Epithelial cell of esophagus (primary cell): ENCODE measurements at regions not wholly inside any gene's neighbourhood (a gene's known extent, or its start where the extent isn't known, plus 50 kb on each side); places are given as distances from the start of the nearest gene placed in this dataset.

Source experiments
- DNase-seq: peaks from one replicate; pipeline ENCODE4 v3.0.0; 2010; ENCODE audit warnings: low read depth
- H3K4me3 ChIP-seq: 2 replicates; pipeline ENCODE4 v1.5.1; 2011; ENCODE audit warnings: mild to moderate bottlenecking, low read length, control low read depth
- TF ChIP-seq, protein P1 (sequence below): IDR thresholded peaks from 2 replicates; pipeline ENCODE4 v1.5.1; 2011; ENCODE audit warnings: low read depth, mild to moderate bottlenecking, low read length, control low read depth, inconsistent platforms; ENCODE audit not compliant: insufficient read depth; ENCODE audit errors: missing control alignments

- DNase-seq: no peak
- H3K4me3 ChIP-seq: no peak overlapping the region
- TF ChIP-seq, protein P1, sequence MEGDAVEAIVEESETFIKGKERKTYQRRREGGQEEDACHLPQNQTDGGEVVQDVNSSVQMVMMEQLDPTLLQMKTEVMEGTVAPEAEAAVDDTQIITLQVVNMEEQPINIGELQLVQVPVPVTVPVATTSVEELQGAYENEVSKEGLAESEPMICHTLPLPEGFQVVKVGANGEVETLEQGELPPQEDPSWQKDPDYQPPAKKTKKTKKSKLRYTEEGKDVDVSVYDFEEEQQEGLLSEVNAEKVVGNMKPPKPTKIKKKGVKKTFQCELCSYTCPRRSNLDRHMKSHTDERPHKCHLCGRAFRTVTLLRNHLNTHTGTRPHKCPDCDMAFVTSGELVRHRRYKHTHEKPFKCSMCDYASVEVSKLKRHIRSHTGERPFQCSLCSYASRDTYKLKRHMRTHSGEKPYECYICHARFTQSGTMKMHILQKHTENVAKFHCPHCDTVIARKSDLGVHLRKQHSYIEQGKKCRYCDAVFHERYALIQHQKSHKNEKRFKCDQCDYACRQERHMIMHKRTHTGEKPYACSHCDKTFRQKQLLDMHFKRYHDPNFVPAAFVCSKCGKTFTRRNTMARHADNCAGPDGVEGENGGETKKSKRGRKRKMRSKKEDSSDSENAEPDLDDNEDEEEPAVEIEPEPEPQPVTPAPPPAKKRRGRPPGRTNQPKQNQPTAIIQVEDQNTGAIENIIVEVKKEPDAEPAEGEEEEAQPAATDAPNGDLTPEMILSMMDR: no peak
Observed at GRCh38 chr11:28679795-28680468, 571.7 kb downstream of the METTL15 start.

- no peak for DNase-seq
- no peak overlapping the region for H3K4me3 ChIP-seq
- TF ChIP-seq, protein P1: no peak
Observed at GRCh38 chr11:28677721-28678120, 569.5 kb downstream of the METTL15 start.

- DNase-seq: no peak
- H3K4me3 ChIP-seq: no peak overlapping the region
- TF ChIP-seq, protein P1: no peak
Observed at GRCh38 chr11:28675183-28675582, 567.0 kb downstream of the METTL15 start.

DNA sequence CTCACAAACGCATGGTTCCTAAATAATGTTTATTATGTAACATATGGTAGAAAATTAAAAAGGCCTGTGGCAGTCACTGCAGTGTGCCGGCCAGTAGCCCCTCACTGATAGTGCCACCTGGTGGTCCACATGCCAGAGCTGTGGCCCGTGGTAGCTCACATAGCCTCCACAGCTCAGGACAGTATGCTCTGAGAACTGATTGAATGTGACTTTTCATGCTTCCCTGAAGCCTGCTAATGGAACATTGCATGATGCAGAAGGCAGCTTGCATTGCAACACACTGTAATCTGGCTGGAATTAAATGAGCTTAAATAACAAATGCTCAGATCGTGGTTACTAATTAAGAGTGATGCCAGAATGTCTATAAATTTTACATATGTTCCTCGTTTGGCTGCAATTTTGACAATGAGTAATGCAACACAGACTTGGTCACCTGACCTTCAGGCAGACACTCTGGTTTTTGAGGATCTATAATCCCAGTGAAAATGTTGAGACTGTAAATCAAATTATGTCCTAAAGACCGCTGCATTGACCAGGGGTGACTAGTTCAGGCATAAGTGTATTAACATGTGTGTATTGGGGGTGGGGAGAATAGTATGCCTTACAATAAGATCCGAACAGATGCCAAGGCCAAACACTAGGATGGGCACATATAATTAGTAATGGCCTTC is 566.4 kb downstream of the METTL15 start:
- TF ChIP-seq, protein P1: no peak
- DNase-seq: peak; percentile 39
- H3K4me3 ChIP-seq: no peak overlapping the region

DNA sequence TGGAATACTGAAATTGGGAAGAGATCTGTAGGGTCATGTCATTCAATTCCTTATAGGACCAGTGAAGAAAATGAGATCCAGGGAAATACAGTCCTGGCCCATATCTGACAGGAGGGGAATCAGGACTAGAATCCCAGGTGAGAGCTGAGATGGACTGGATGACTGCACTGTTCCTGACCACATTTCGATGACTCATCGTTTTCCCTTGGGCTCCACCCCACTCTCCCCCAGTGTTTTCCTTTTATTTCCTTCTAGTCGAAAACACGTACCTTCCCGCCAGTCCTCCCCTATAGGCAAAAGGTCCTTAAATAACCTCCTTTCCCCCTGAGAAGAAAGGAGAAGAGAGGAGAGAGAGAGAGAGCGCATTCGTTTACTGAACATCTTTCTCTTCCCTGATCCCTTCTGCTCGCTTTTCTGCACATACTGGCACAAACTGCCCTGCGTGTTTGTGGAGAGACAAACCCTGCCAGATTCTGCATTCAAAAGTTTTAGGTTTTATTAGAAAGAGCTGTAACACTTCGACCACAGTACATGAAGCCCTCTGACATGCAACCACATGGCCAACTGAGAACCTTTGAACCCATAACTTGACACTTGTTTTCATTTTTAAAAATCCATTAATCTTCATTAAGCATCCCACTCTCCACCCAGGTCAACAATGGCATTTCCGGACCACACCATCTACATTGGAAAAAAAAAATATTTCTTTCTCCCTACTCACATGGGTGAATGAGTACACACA is 565.7 kb downstream of the METTL15 start:
- TF ChIP-seq, protein P1: no peak
- no peak overlapping the region for H3K4me3 ChIP-seq
- DNase-seq: peak; percentile 81

GRCh38 chr11:28671274-28671673 is 563.1 kb downstream of the METTL15 start:
- DNase-seq: no peak
- TF ChIP-seq, protein P1: no peak
- no peak overlapping the region for H3K4me3 ChIP-seq
